ENCODE measurements at regions not wholly inside any gene's neighbourhood (a gene's known extent, or its start where the extent isn't known, plus 50 kb on each side); places are given as distances from the start of the nearest gene placed in this dataset.
A peak's percentile ranks its signal among the peaks of the same experiment; 100 is the strongest.

GRCh38 chr6:169881976-169882375, 130.6 kb downstream of the ERMARD start:
- DNase-seq (ENCODE audit: low read depth in 1 of 2, low spot score in 1 of 2), result no peak

GRCh38 chr6:169881398-169881797, 130.0 kb downstream of the ERMARD start:
- no peak for DNase-seq (ENCODE audit: low read depth in 1 of 2, low spot score in 1 of 2)

GRCh38 chr6:169880516-169880915, 129.1 kb downstream of the ERMARD start:
- DNase-seq (ENCODE audit: low read depth in 1 of 2, low spot score in 1 of 2), result no peak

GRCh38 chr6:169869301-169869700, 117.9 kb downstream of the ERMARD start:
- DNase-seq (ENCODE audit: low read depth in 1 of 2, low spot score in 1 of 2), result no peak

- peak; percentile 17 to 29 for DNase-seq (ENCODE audit: low read depth in 1 of 2, low spot score in 1 of 2)
These were observed 117.0 kb downstream of the ERMARD start for GRCh38 chr6:169868458-169868857.

GRCh38 chr6:169867751-169868191, 116.3 kb downstream of the ERMARD start:
- DNase-seq (ENCODE audit: low read depth in 1 of 2, low spot score in 1 of 2), result no peak

- DNase-seq (ENCODE audit: low read depth in 1 of 2, low spot score in 1 of 2), result no peak
These were observed 115.5 kb downstream of the ERMARD start for GRCh38 chr6:169866668-169867521.

- DNase-seq (ENCODE audit: low read depth in 1 of 2, low spot score in 1 of 2), result no peak
These were observed 114.7 kb downstream of the ERMARD start for GRCh38 chr6:169866140-169866534.

GRCh38 chr6:169865346-169866139, 114.1 kb downstream of the ERMARD start:
- no peak for DNase-seq (ENCODE audit: low read depth in 1 of 2, low spot score in 1 of 2)

- DNase-seq (ENCODE audit: low read depth in 1 of 2, low spot score in 1 of 2), result no peak
These were observed 113.0 kb downstream of the ERMARD start for GRCh38 chr6:169864148-169865020.

GRCh38 chr6:169863710-169864109, 112.3 kb downstream of the ERMARD start:
- DNase-seq (ENCODE audit: low read depth in 1 of 2, low spot score in 1 of 2), result no peak

- DNase-seq (ENCODE audit: low read depth in 1 of 2, low spot score in 1 of 2), result no peak
These were observed 111.6 kb downstream of the ERMARD start for GRCh38 chr6:169862892-169863525.

GRCh38 chr6:169862043-169862891, 110.8 kb downstream of the ERMARD start:
- DNase-seq (ENCODE audit: low read depth in 1 of 2, low spot score in 1 of 2), result no peak

- no peak for DNase-seq (ENCODE audit: low read depth in 1 of 2, low spot score in 1 of 2)
These were observed 110.1 kb downstream of the ERMARD start for GRCh38 chr6:169861431-169862042.

GRCh38 chr6:169859978-169860703, 108.7 kb downstream of the ERMARD start:
- DNase-seq (ENCODE audit: low read depth in 1 of 2, low spot score in 1 of 2), result no peak

- DNase-seq (ENCODE audit: low read depth in 1 of 2, low spot score in 1 of 2), result no peak
These were observed 108.1 kb downstream of the ERMARD start for GRCh38 chr6:169859401-169859977.

GRCh38 chr6:169858935-169859351, 107.5 kb downstream of the ERMARD start:
- no peak for DNase-seq (ENCODE audit: low read depth in 1 of 2, low spot score in 1 of 2)

- no peak for DNase-seq (ENCODE audit: low read depth in 1 of 2, low spot score in 1 of 2)
These were observed 107.0 kb downstream of the ERMARD start for GRCh38 chr6:169858293-169858934.

Data from activated T-helper 1 cell treated with anti-CD3 and anti-CD28 coated beads, Interleukin-2, amount 50 U/mL, for 16 hours (primary cell).